ENCODE measurements at regions not wholly inside any gene's neighbourhood (a gene's known extent, or its start where the extent isn't known, plus 50 kb on each side); places are given as distances from the start of the nearest gene placed in this dataset.
"Not testable (repeated sequence)": the region's sequence is repeated elsewhere in the genome, so short reads cannot be mapped to it uniquely, and the experiment has no call there.

DNA sequence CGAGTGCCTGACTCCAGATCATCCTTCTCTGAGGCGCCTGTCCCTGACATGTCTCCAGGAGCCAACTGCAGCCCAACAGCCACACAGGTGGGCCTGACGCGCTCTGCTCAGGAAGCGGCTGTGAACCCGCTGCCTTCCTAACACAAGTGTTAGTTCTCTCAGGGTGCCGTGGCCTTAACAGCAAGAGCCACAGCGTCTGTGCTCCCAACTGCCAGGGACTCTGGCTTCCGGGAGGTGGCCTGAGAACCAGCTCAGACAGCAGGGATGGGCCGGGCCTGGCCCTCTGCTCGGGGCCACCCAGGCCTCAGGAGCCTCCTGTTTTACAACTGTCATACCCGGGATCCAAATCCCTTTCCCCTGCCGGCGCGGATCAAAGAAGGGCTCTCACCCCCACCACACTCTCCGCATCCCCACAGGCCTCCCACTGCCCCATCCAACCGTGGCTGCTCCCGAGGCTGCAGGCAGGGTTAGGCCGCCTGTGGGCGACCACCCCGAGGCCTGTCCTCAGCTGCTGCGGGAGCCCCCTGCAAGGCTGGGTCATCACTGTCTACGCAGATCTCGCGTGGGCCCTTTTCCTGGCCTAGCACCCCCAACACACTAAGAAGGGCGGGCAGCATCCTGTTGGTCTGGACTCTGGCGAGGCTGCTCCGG lies 114.2 kb upstream of the ZNF236 start:
- H3K9me3 ChIP-seq (ENCODE audit: control insufficient read depth, low read length): no peaks in the 10 kb centered on the region
- TF ChIP-seq, protein P1, sequence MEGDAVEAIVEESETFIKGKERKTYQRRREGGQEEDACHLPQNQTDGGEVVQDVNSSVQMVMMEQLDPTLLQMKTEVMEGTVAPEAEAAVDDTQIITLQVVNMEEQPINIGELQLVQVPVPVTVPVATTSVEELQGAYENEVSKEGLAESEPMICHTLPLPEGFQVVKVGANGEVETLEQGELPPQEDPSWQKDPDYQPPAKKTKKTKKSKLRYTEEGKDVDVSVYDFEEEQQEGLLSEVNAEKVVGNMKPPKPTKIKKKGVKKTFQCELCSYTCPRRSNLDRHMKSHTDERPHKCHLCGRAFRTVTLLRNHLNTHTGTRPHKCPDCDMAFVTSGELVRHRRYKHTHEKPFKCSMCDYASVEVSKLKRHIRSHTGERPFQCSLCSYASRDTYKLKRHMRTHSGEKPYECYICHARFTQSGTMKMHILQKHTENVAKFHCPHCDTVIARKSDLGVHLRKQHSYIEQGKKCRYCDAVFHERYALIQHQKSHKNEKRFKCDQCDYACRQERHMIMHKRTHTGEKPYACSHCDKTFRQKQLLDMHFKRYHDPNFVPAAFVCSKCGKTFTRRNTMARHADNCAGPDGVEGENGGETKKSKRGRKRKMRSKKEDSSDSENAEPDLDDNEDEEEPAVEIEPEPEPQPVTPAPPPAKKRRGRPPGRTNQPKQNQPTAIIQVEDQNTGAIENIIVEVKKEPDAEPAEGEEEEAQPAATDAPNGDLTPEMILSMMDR (IDR thresholded peaks at IDR 0.05): no peak
- no peak overlapping the region for H3K4me2 ChIP-seq (ENCODE audit: low read length)
- no peaks in the 10 kb centered on the region for H3K27me3 ChIP-seq (ENCODE audit: control insufficient read depth, insufficient read depth, low read length)
- no peak overlapping the region for H2AFZ ChIP-seq
- no peaks in the 10 kb centered on the region for H3K36me3 ChIP-seq (ENCODE audit: control insufficient read depth, insufficient read depth, low read length)
- no peak overlapping the region for H3K9ac ChIP-seq
- no peak overlapping the region for H3K4me3 ChIP-seq (ENCODE audit: low read depth, low read length)
- H3K27ac ChIP-seq: no peak overlapping the region
- H3K79me2 ChIP-seq: no peaks in the 10 kb centered on the region
- H3K4me1 ChIP-seq: no peaks in the 10 kb centered on the region

DNA sequence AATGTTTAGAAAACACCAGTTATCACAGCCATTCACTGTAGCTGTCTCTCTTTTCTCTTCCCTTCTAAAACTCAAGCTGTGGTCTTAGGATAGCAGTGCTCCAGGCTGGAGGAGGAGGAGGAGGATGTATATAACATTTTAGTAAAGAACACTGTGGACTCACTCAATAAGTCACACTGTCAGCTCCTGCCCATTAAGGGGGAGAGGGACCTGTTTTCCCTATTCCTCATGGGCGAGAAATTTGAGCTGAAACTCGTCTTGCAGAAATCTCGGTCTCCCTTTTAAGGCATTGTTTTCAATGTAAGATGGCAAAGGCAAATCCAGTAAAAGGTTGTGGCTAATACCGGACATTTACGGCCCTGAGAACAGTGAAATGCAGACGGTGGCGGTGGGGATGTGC lies 114.8 kb upstream of the ZNF236 start:
- H2AFZ ChIP-seq: no peak overlapping the region
- no peaks in the 10 kb centered on the region for H3K79me2 ChIP-seq
- H3K27me3 ChIP-seq (ENCODE audit: control insufficient read depth, insufficient read depth, low read length): no peaks in the 10 kb centered on the region
- H3K4me1 ChIP-seq: no peaks in the 10 kb centered on the region
- TF ChIP-seq, protein P1 (IDR thresholded peaks at IDR 0.05): no peak
- no peak overlapping the region for H3K4me2 ChIP-seq (ENCODE audit: low read length)
- H3K27ac ChIP-seq: no peak overlapping the region
- H3K4me3 ChIP-seq (ENCODE audit: low read depth, low read length): no peak overlapping the region
- H3K9ac ChIP-seq: no peak overlapping the region
- H3K9me3 ChIP-seq (ENCODE audit: control insufficient read depth, low read length): no peaks in the 10 kb centered on the region
- H3K36me3 ChIP-seq (ENCODE audit: control insufficient read depth, insufficient read depth, low read length): no peaks in the 10 kb centered on the region

DNA sequence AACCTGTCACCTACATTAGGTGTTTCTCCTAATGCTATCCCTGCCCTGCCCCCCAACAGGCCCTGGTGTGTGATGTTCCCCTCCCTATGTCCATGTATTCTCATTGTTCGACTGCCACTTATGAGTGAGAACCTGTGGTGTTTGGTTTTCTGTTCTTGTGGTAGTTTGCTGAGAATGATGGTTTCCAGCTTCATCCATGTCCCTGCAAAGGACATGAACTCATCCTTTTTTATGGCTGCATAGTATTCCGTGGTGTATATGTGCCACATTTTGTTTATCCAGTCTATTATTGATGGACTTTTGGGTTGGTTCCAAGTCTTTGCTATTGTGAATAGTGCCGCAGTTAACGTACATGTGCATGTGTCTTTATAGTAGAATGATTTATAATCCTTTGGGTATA lies 117.8 kb upstream of the ZNF236 start:
- H3K4me1 ChIP-seq; H3K27ac ChIP-seq; H3K27me3 ChIP-seq (ENCODE audit: control insufficient read depth, insufficient read depth, low read length); H3K4me2 ChIP-seq (ENCODE audit: low read length); H3K36me3 ChIP-seq (ENCODE audit: control insufficient read depth, insufficient read depth, low read length); H2AFZ ChIP-seq; H3K9ac ChIP-seq; H3K9me3 ChIP-seq (ENCODE audit: control insufficient read depth, low read length); H3K4me3 ChIP-seq (ENCODE audit: low read depth, low read length); H3K79me2 ChIP-seq: not testable (repeated sequence)

DNA sequence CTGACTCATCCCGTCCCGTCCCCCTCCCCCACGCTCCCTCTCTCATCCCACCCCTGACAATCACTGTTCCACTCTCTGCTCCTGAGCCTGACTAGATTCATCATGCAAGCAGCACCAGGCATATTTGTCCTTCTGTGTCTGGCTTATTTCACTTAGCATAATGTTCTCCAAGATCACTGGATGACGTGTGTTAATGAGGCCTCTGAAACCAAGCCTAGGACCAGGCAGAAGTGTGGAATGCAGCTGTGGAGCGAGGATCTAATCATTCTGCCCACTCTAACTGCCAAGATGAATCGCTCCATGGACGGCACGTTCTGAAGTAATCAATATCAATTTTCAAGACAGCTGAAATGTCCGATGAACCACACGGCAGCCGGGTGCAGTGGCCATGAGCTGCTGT lies 122.4 kb upstream of the ZNF236 start:
- H2AFZ ChIP-seq: no peak overlapping the region
- no peak overlapping the region for H3K4me2 ChIP-seq (ENCODE audit: low read length)
- no peaks in the 10 kb centered on the region for H3K27me3 ChIP-seq (ENCODE audit: control insufficient read depth, insufficient read depth, low read length)
- H3K27ac ChIP-seq: no peak overlapping the region
- no peaks in the 10 kb centered on the region for H3K36me3 ChIP-seq (ENCODE audit: control insufficient read depth, insufficient read depth, low read length)
- no peaks in the 10 kb centered on the region for H3K79me2 ChIP-seq
- H3K9ac ChIP-seq: no peak overlapping the region
- no peaks in the 10 kb centered on the region for H3K4me1 ChIP-seq
- no peak overlapping the region for H3K4me3 ChIP-seq (ENCODE audit: low read depth, low read length)
- TF ChIP-seq, protein P1 (IDR thresholded peaks at IDR 0.05): no peak
- H3K9me3 ChIP-seq (ENCODE audit: control insufficient read depth, low read length): no peaks in the 10 kb centered on the region

DNA sequence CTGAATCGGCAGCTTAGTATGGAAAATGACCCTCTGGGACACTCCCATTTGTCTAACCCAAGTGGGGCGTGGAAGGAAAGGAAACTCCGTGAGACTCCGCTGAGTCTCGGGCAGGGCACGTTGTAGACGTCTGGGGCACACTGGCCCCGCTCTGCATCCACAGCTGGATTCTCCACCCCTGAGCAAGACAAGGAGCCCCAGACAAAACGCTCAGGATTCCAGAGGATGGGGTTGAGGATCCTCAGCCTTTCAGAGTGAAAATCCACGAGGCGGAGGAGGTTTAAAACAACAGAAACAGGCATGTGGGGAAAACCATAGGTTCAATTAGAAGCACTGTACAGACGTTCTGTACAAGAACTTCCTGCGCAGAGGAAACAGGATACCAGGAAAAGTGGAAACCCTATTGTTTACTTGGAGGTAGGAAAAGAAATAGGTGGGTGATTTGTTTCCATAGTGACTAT lies 124.9 kb upstream of the ZNF236 start:
- TF ChIP-seq, protein P1 (IDR thresholded peaks at IDR 0.05): no peak
- H3K27me3 ChIP-seq (ENCODE audit: control insufficient read depth, insufficient read depth, low read length): no peaks in the 10 kb centered on the region
- H3K4me3 ChIP-seq (ENCODE audit: low read depth, low read length): no peak overlapping the region
- H3K9me3 ChIP-seq (ENCODE audit: control insufficient read depth, low read length): no peaks in the 10 kb centered on the region
- no peak overlapping the region for H3K4me2 ChIP-seq (ENCODE audit: low read length)
- H3K36me3 ChIP-seq (ENCODE audit: control insufficient read depth, insufficient read depth, low read length): no peaks in the 10 kb centered on the region
- H3K79me2 ChIP-seq: no peaks in the 10 kb centered on the region
- H3K4me1 ChIP-seq: no peaks in the 10 kb centered on the region
- H3K9ac ChIP-seq: no peak overlapping the region
- H2AFZ ChIP-seq: peak overlapping the region; percentile 42
- peak overlapping the region; percentile 19 for H3K27ac ChIP-seq
